GM19240 (cell line): ENCODE measurements at regions not wholly inside any gene's neighbourhood (a gene's known extent, or its start where the extent isn't known, plus 50 kb on each side); places are given as distances from the start of the nearest gene placed in this dataset.
"Not testable (repeated sequence)": the region's sequence is repeated elsewhere in the genome, so short reads cannot be mapped to it uniquely, and the experiment has no call there.

Experiments
- DNase-seq: peaks from one replicate; pipeline ENCODE4 v3.0.0; 2011; ENCODE audit warnings: low spot score; ENCODE audit not compliant: insufficient read length

- no peak for DNase-seq
Observed at GRCh38 chr1:229167318-229167717, 103.6 kb upstream of the RAB4A start.

- no peak for DNase-seq
Observed at GRCh38 chr1:229169399-229169798, 101.5 kb upstream of the RAB4A start.

GRCh38 chr1:229170274-229170673 is 100.6 kb upstream of the RAB4A start:
- no peak for DNase-seq

- no peak for DNase-seq
Observed at GRCh38 chr1:229170778-229171505, 100.0 kb upstream of the RAB4A start.

GRCh38 chr1:229171934-229172333 is 99.0 kb upstream of the RAB4A start:
- DNase-seq = no peak

- DNase-seq = not testable (repeated sequence)
Observed at GRCh38 chr1:229173491-229174476, 97.1 kb upstream of the RAB4A start.

GRCh38 chr1:229175297-229175696 is 95.6 kb upstream of the RAB4A start:
- DNase-seq = not testable (repeated sequence)

- DNase-seq = not testable (repeated sequence)
Observed at GRCh38 chr1:229176457-229176856, 94.5 kb upstream of the RAB4A start.

- DNase-seq = no peak
Observed at GRCh38 chr1:229180161-229180560, 90.8 kb upstream of the RAB4A start.

- no peak for DNase-seq
Observed at GRCh38 chr1:229181419-229181818, 89.5 kb upstream of the RAB4A start.

- DNase-seq = no peak
Observed at GRCh38 chr1:229183588-229183987, 87.3 kb upstream of the RAB4A start.

- no peak for DNase-seq
Observed at GRCh38 chr1:229184066-229184465, 86.8 kb upstream of the RAB4A start.

GRCh38 chr1:229185963-229186362 is 84.9 kb upstream of the RAB4A start:
- no peak for DNase-seq

- peak; percentile 64 for DNase-seq
Observed at GRCh38 chr1:229186373-229187056, 84.4 kb upstream of the RAB4A start.

- no peak for DNase-seq
Observed at GRCh38 chr1:229190057-229190575, 80.8 kb upstream of the RAB4A start.

GRCh38 chr1:229191066-229191674 is 79.7 kb upstream of the RAB4A start:
- DNase-seq = no peak

GRCh38 chr1:229192031-229192430 is 78.9 kb upstream of the RAB4A start:
- DNase-seq = no peak

GRCh38 chr1:229192853-229193252 is 78.1 kb upstream of the RAB4A start:
- no peak for DNase-seq

GRCh38 chr1:229194096-229194495 is 76.8 kb upstream of the RAB4A start:
- no peak for DNase-seq

- no peak for DNase-seq
Observed at GRCh38 chr1:229195246-229195645, 75.7 kb upstream of the RAB4A start.
